ENCODE measurements at regions not wholly inside any gene's neighbourhood (a gene's known extent, or its start where the extent isn't known, plus 50 kb on each side); places are given as distances from the start of the nearest gene placed in this dataset.

- Histone ChIP-seq H3K9ac (ENCODE audit: extremely low read depth, insufficient read length, low read length) (no peak overlapping the region), H4K5ac (ENCODE audit: insufficient read length, low read depth, low read length) (no peak overlapping the region), H4K8ac (replicated peaks; ENCODE audit: insufficient read length, low read depth, low read length) (no peak overlapping the region), H2BK15ac (ENCODE audit: low read depth, low read length) (no peak overlapping the region), H2AFZ (ENCODE audit: low read length) (no peak overlapping the region), H3K4me2 (ENCODE audit: insufficient read depth, insufficient read length, low read length) (no peak overlapping the region), H2AK5ac (ENCODE audit: insufficient read length, low read length) (no peak overlapping the region), H2BK120ac (ENCODE audit: low read depth, low read length, poor library complexity, severe bottlenecking) (no peak overlapping the region), H3K23ac (ENCODE audit: insufficient read length, low read depth, low read length) (no peak overlapping the region), H3K27me3 (ENCODE audit: insufficient read depth, low read length) (no peaks in the 10 kb centered on the region), H3K4me1 (ENCODE audit: insufficient read depth, low read length) (no peaks in the 10 kb centered on the region), H3K79me2 (ENCODE audit: insufficient read depth, low read length) (no peaks in the 10 kb centered on the region; the same call in 1 of the 2 replicates), H3K79me1 (ENCODE audit: insufficient read depth, low read depth, low read length, poor library complexity, severe bottlenecking) (no peaks in the 10 kb centered on the region), H3K23me2 (ENCODE audit: insufficient read length, low read depth, low read length, poor library complexity, severe bottlenecking) (no peaks in the 10 kb centered on the region), H2BK20ac (ENCODE audit: low read depth, low read length, poor library complexity, severe bottlenecking) (no peak overlapping the region), H2BK12ac (ENCODE audit: insufficient read length, low read depth, low read length) (no peak overlapping the region), H2BK5ac (ENCODE audit: insufficient read length, low read length) (no peak overlapping the region), H3K14ac (ENCODE audit: insufficient read depth, low read length) (no peak overlapping the region), H3T11ph (ENCODE audit: low read length) (no peak overlapping the region), H4K91ac (ENCODE audit: insufficient read length, low read depth, low read length) (no peak overlapping the region), H3K9me3 (ENCODE audit: control insufficient read depth, low read depth, low read length) (no peaks in the 10 kb centered on the region), H3K18ac (ENCODE audit: insufficient read length, low read depth, low read length) (no peak overlapping the region), H3K4ac (ENCODE audit: low read depth, low read length) (no peak overlapping the region), H3K56ac (ENCODE audit: insufficient read length, low read depth, low read length) (no peak overlapping the region), H3K27ac (ENCODE audit: insufficient read length, low read depth, low read length) (no peak overlapping the region), H4K20me1 (ENCODE audit: control insufficient read depth, insufficient read depth, insufficient read length) (no peaks in the 10 kb centered on the region)
- H3K36me3 Mint-ChIP-seq (ENCODE audit: insufficient read depth in 1 of 3, low read depth in 3 of 3) = no peaks in the 10 kb centered on the region
- no peaks in the 10 kb centered on the region for H3K9me3 Mint-ChIP-seq
- no peak overlapping the region for H3K27ac Mint-ChIP-seq
- DNase-seq = no peak
- no peaks in the 10 kb centered on the region for H3K4me1 Mint-ChIP-seq
- H3K4me3 Mint-ChIP-seq = no peak overlapping the region
- WGBS (ENCODE audit: extremely low coverage, insufficient read length, low lambda C conversion rate) = no CpG with 5 or more reads among the region's 1 CpG
- H3K27me3 Mint-ChIP-seq (ENCODE audit: low read depth) = no peaks in the 10 kb centered on the region
- TF ChIP-seq CTCF (conservative IDR thresholded peaks at IDR 0.05) = no peak
Measured at GRCh38 chr1:191140038-191140437, 662.4 kb upstream of the BRINP3 start.
